ENCODE measurements at regions not wholly inside any gene's neighbourhood (a gene's known extent, or its start where the extent isn't known, plus 50 kb on each side); places are given as distances from the start of the nearest gene placed in this dataset.

- no peak for DNase-seq (ENCODE audit: low spot score)
Measured at GRCh38 chr3:182692021-182692420, 101.3 kb upstream of the ATP11B start.

DNA sequence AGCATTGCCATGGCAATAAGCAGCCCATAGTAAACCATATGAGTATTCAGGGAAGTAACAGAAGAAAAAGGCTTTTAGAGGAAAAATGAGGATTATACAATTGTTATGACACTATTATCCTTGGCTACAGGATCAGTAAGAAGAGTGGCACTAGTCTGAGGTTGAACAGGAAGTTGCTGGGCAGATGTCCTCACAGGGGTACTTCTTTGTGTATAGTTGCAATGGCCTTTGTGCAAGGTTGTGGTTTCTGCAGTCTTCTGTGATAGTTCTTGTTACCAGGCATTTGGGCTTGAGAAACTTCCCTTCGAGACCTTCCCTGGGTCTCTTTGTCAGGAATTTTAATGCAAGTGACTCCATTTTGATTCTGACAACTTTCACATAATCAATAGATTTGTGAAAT, 100.6 kb upstream of the ATP11B start:
- DNase-seq (ENCODE audit: low spot score) = no peak

DNA sequence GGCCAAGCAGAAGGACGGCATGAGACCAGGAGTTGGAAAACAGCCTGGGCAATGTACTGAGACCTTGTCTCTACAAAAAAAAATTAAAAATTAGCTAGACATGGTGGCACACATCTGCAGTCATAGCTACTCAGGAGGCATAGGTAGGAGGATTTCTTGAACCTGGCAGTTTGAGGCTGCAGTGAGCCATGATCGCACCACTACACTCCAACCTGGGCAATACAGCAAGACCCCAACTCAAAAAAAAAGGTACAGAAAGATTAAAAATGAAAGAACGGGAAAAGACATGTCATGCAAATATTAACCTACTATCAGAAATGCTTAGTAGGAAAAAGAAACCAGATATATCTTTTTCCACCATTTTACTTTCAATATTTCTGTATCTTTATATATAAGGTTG, 99.6 kb upstream of the ATP11B start:
- DNase-seq (ENCODE audit: low spot score) = no peak

GRCh38 chr3:182696916-182697315, 96.4 kb upstream of the ATP11B start:
- no peak for DNase-seq (ENCODE audit: low spot score)

- no peak for DNase-seq (ENCODE audit: low spot score)
Measured at GRCh38 chr3:182697345-182697919, 95.9 kb upstream of the ATP11B start.

GRCh38 chr3:182698078-182698477, 95.2 kb upstream of the ATP11B start:
- no peak for DNase-seq (ENCODE audit: low spot score)

DNA sequence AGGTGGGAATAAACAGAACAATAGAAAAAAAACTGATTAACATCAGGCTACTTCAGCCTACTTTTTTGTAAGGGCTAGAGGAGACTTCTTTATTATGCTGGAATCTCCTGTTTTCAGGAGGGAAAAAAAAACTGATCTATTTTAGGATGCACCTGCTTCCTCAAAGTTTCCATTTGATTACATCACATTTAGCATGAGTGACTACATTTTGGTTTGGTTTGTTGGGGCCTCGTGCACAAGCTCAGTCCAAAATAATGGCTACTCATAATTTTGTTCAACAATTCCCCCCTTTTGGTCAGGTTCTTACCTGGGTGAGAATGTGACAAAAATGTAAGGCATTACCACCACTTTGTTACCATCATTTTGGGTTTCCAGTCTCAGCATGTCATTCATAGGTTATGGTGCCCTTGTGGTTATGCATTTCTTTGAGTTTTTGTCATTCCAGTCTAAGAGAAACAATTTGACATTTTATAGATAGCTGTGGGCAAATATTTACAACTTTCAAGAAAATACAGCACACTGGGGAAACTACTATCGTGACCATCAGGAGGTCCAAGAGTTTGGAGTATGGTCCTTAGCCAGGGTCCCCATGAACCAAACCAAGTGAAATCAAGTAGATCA, 93.6 kb upstream of the ATP11B start:
- no peak for DNase-seq (ENCODE audit: low spot score)

- no peak for DNase-seq (ENCODE audit: low spot score)
Measured at GRCh38 chr3:182702216-182702615, 91.1 kb upstream of the ATP11B start.

DNA sequence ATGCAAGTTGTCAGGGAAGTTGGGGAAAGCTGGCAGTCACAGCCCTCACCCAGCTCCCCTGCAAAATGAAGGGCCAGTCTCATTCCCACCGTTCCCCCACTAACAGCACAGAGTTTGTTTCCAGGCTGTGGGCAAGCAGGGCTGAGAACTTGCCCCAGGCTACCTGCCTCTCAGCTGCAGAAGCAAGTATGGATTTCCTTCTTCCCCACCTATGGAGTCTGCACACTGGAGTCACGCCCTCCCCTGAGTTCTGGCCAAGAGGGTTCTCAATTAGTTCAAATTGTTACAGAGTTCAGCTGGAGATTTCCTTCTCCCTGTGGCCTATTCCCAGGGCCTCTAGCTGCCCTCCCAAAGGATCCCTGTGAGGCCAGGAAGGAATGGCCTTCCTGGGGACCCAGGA, 90.1 kb upstream of the ATP11B start:
- no peak for DNase-seq (ENCODE audit: low spot score)

DNA sequence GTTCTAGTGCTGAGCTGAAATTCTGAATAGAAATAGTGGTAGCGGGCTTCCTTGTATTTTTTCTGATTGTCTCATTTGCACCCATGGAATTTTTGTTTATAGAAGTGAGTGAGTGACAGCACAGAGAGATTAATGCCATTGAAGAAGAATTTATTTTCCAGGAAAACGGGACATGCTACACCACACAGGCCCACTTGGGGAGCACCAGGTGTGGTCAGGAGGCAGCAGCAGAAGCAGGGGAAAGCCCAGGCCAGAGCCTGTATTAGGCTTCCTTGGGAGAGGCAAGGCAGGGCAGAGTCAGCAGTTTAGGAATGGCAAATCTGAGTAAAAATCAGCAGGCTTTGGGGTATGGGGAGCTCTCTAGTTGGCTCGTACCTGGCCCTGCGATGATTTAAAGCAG, 88.4 kb upstream of the ATP11B start:
- no peak for DNase-seq (ENCODE audit: low spot score)

GRCh38 chr3:182708810-182709209, 84.5 kb upstream of the ATP11B start:
- DNase-seq (ENCODE audit: low spot score) = no peak

- DNase-seq (ENCODE audit: low spot score) = no peak
Measured at GRCh38 chr3:182709306-182709705, 84.0 kb upstream of the ATP11B start.

- DNase-seq (ENCODE audit: low spot score) = no peak
Measured at GRCh38 chr3:182710557-182711157, 82.6 kb upstream of the ATP11B start.

GRCh38 chr3:182711261-182711683, 82.0 kb upstream of the ATP11B start:
- DNase-seq (ENCODE audit: low spot score) = no peak

- DNase-seq (ENCODE audit: low spot score) = no peak
Measured at GRCh38 chr3:182711853-182712252, 81.5 kb upstream of the ATP11B start.

GRCh38 chr3:182713111-182713510, 80.2 kb upstream of the ATP11B start:
- DNase-seq (ENCODE audit: low spot score) = no peak

DNA sequence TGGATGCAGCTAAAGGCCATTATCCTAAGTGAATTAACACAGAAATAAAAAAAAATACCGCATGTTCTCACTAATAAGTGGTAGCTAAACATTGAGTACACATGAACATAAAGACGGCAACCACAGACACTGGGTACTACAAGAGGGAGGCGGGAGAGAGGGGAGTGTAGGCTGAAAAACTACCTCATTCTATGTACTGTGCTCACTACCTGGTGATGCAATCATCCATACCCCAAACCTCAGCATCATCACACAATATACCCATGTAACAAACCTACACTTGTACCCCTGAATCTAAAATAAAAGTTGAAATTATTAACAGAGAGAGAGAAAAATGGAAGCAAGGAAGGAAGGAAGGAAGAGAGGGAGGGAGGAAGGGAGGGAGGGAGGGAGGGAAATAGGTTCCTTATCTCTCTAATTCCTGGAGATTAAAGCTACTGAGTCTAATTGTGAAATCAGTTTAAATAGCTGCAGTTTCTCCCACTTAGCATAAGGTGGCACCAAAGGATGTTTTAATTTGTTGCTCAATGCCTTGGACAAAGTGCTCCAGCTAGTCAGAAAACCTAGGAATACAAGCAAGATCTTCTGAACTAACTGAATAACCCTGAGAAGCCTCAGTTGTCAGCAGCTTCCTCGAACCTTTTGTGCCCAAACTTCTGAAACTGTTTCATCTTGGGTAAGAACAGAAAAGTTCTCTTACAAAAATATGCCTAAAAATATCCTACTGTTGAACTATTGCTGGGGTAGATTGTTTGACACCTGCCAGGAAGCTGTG, 79.4 kb upstream of the ATP11B start:
- no peak for DNase-seq (ENCODE audit: low spot score)

DNA sequence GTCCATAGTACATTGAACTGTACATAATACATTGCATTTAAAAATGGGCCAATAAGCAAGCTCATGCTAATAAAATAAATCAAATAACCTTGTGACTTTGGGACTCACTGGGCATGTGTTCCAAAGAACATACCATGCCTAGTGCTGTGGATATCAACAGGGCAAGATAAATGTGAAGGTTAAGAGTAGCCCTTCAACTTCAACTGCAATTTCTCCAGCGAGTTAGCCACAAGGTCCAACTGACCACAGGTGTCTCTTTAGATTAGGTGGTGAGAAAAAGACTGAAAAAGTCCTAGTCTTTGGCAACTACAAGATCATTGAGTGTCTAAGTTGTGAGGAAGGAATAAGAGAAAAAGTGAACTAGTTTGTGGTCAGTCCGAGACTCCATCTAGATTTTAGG, 78.3 kb upstream of the ATP11B start:
- DNase-seq (ENCODE audit: low spot score) = no peak

DNA sequence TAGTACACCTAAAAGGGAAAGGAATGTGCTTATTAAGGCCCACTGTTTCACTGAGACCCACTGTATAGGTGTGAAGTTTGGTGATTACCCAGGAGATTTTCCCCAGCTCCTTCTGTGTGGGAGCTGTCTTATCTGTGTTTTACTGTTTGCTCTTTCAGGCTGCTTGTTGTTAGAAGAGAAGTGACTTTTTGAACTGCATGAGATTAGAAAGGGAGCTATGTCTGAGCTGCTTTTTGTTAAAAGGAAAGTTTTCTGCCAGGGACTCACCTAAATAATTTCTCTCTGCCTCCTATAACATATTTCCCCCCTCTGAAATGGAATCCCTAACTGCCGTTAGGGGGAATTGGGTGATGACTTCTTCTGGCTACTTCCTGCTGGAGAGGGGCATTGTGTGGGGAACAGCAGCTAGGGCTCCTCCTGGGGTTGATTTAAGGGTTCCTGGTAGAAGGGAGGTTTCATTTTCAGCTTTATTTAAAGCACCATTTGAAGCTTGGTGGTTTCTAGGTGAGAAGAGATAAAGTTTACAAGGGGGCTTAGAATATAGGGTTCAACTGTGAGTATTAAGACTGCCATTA, 77.1 kb upstream of the ATP11B start:
- DNase-seq (ENCODE audit: low spot score) = no peak

GRCh38 chr3:182717216-182717615, 76.1 kb upstream of the ATP11B start:
- no peak for DNase-seq (ENCODE audit: low spot score)

DNA sequence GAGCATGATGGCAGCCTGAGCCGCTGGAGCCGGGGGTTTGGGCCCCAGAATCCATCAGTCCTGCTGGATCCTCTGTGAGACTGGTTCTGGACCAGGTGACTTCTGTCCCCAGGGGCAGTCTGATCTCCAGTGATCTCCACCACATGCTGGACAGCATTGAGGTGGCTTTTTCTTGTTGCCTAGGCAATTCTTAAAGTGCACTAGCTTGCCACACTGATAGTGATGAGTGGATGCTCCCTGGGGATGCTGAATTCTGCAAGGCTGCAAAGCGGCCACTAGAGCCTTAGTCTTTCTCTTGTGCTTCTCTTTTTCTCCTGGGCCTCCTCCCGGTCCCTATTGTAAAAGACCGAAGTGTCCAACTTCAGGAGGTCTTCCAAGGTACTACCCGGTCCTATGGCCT, 70.4 kb upstream of the ATP11B start:
- DNase-seq (ENCODE audit: low spot score) = no peak

DNA sequence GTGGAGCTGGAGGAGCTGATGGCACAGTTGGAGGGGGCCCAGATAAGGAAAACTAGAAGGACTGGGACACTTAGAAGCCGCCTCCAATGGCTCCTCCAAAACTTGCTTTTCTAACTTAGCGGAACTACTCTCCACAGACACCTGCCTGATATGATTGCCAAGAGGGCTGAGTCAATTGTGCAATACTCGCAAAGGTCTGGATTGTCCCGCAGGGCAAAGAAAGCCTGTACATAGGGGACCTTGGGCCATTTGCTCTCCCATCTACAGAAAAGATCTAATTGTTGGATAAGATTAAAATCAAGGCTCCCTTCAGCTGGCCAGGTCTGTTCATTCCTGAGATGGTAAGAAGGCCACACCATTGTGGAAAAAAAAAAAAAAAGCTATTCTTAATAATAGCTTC, 69.7 kb upstream of the ATP11B start:
- no peak for DNase-seq (ENCODE audit: low spot score)

All from ecto neural progenitor cell (in vitro differentiated cells).